Ectodermal cell (in vitro differentiated cells): ENCODE measurements at regions not wholly inside any gene's neighbourhood (a gene's known extent, or its start where the extent isn't known, plus 50 kb on each side); places are given as distances from the start of the nearest gene placed in this dataset.

ENCODE experiments used
- H3K27ac ChIP-seq: 2 replicates; pipeline ENCODE4 v1.7.0; 2013; ENCODE audit warnings: mild to moderate bottlenecking, low read depth, low read length; ENCODE audit not compliant: insufficient read depth, poor library complexity, severe bottlenecking
- H3K27me3 ChIP-seq: 2 replicates; pipeline ENCODE4 v1.7.0; 2013; ENCODE audit warnings: mild to moderate bottlenecking, low read length; ENCODE audit not compliant: insufficient read depth, control insufficient read depth, poor library complexity, severe bottlenecking
- H3K36me3 ChIP-seq: one replicate; pipeline ENCODE4 v1.7.0; 2013; ENCODE audit warnings: low read length; ENCODE audit not compliant: control insufficient read depth, insufficient read depth
- H3K4me1 ChIP-seq: one replicate; pipeline ENCODE4 v1.7.0; 2013; ENCODE audit warnings: low read length; ENCODE audit not compliant: control insufficient read depth, insufficient read depth
- H3K4me3 ChIP-seq: 2 replicates; pipeline ENCODE4 v1.7.0; 2013; ENCODE audit warnings: low read depth, low read length, control low read depth; ENCODE audit not compliant: insufficient read depth
- H3K9me3 ChIP-seq: 2 replicates; pipeline ENCODE4 v1.7.0; 2013; ENCODE audit warnings: mild to moderate bottlenecking, low read length, moderate library complexity; ENCODE audit not compliant: control insufficient read depth
- WGBS, 2 experiments: methylation state at CpG; one replicate each; pipeline ENCODE4 v1.1.7; 2013; ENCODE audit warnings: missing lambda C conversion rate in 2 of 2; 5-methylcytosine and 5-hydroxymethylcytosine counted together

DNA sequence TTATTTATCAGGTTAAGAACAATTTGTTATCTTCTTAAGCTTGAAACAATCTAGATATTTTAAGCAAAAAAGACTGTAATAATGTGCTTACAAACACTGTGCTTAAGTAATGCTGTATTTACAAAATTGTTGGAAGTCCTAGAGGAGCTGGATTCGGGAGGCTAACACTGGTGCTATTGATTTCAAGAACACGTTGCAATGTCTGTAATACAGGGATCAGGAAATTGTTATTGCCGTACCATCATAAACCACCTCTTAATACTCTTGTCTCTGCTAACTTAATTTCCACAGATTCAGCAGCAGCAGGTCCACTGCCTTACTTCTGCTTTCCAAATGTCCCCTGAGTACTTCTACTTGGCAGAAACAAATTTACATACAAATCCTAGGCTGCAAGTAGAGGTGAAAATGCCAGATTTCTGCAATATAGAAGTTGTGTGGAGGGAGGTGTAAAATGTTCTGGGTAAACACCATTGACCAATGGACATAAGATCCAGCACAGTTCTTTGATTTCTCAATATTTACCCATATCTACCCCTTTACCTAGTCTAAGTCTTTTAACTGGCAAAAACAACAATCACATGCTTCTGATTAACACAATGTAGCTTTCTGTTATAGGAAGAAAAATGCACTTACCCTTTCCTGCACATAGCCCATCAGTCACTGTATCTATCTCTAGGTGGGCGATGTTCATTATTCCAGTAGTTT lies 663.4 kb downstream of the TMTC2 start:
- no peaks in the 10 kb centered on the region for H3K9me3 ChIP-seq
- no peaks in the 10 kb centered on the region for H3K27me3 ChIP-seq
- no peak overlapping the region for H3K4me3 ChIP-seq
- H3K27ac ChIP-seq: no peak overlapping the region
- WGBS, 2 experiments: 90 to 92% methylated on average over 3 of the region's 4 CpGs
- no peaks in the 10 kb centered on the region for H3K4me1 ChIP-seq
- H3K36me3 ChIP-seq: no peaks in the 10 kb centered on the region

DNA sequence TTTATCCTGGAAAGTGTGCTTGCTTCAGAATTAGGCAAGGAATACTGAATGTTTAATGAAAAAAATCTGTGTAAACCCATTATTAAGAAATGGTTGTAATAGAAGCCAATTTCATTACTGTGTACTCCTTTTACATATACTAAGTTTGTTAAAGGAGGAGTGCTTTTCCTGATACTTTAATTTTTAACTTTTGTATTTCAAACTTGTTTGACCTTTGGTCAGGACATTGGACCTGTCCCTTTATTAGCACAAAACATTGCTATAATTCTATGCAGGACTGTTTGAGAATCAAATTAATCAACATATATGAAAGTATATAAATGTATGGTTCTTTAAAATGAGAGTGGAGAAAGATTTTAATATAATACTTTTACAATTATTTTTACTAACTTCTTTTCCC lies 659.6 kb downstream of the TMTC2 start:
- H3K4me3 ChIP-seq: no peak overlapping the region
- no peaks in the 10 kb centered on the region for H3K9me3 ChIP-seq
- H3K36me3 ChIP-seq: no peaks in the 10 kb centered on the region
- no peak overlapping the region for H3K27ac ChIP-seq
- no peaks in the 10 kb centered on the region for H3K27me3 ChIP-seq
- H3K4me1 ChIP-seq: no peaks in the 10 kb centered on the region

DNA sequence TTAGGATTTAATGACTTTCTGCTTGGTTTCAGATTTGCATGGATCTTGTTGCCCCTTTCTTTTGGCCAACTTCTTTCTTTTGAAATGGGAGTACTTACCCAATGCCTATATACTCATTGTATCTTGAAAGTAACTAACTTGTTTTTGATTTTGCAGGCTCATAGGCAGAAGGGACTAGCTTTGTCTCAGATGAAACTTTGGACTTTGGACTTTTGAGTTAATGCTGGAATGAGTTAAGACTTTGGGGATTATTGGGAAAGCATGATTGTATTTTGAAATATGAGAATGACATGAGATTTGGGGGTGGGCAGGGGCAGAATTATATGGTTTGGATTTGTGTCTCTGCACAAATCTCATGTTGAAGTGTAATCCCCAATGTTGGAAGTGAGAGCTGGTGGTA lies 657.1 kb downstream of the TMTC2 start:
- Histone ChIP-seq H3K27me3 (no peaks in the 10 kb centered on the region), H3K36me3 (no peaks in the 10 kb centered on the region), H3K27ac (no peak overlapping the region), H3K9me3 (no peaks in the 10 kb centered on the region), H3K4me3 (no peak overlapping the region), H3K4me1 (no peaks in the 10 kb centered on the region)

GRCh38 chr12:83335748-83336147 lies 649.0 kb downstream of the TMTC2 start:
- Histone ChIP-seq H3K4me3 (no peak overlapping the region), H3K27ac (no peak overlapping the region), H3K4me1 (no peaks in the 10 kb centered on the region), H3K36me3 (no peaks in the 10 kb centered on the region), H3K9me3 (no peaks in the 10 kb centered on the region), H3K27me3 (no peaks in the 10 kb centered on the region)
- 86 to 91% methylated on average over 2 of the region's 2 CpGs for WGBS, 2 experiments

- Histone ChIP-seq H3K27me3 (no peaks in the 10 kb centered on the region), H3K36me3 (no peaks in the 10 kb centered on the region), H3K27ac (no peak overlapping the region), H3K4me1 (no peaks in the 10 kb centered on the region), H3K4me3 (no peak overlapping the region), H3K9me3 (no peaks in the 10 kb centered on the region)
Observed at GRCh38 chr12:83326666-83327065, 640.0 kb downstream of the TMTC2 start.

- H3K4me1 ChIP-seq: no peaks in the 10 kb centered on the region
- H3K27me3 ChIP-seq: no peaks in the 10 kb centered on the region
- no peak overlapping the region for H3K27ac ChIP-seq
- WGBS, 2 experiments: 56 to 62% methylated on average over 1 of the region's 1 CpG
- H3K9me3 ChIP-seq: no peaks in the 10 kb centered on the region
- no peak overlapping the region for H3K4me3 ChIP-seq
- no peaks in the 10 kb centered on the region for H3K36me3 ChIP-seq
Observed at GRCh38 chr12:83323866-83324265, 637.2 kb downstream of the TMTC2 start.

DNA sequence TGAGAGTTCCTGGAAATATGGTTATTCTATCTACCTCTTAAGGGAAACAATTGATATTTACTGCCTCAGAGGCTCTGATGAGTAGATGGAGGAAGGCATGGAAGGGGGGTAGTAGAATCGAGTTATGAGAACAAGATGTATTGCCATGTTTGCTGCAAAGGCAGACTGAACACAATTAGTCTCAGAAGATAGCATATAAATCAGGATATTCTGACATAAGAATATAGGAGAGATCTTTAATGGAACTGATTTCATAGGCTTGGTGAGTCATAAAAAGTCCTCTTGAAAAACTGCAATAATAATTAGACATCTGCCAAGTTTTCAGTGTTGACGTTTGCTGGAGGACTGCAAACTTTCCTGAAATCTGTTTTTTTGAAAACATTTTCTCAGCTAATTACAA lies 636.1 kb downstream of the TMTC2 start:
- 93 to 96% methylated on average over 2 of the region's 2 CpGs for WGBS, 2 experiments

GRCh38 chr12:83321971-83322370 lies 635.3 kb downstream of the TMTC2 start:
- Histone ChIP-seq H3K9me3 (no peaks in the 10 kb centered on the region), H3K27ac (no peak overlapping the region), H3K36me3 (no peaks in the 10 kb centered on the region), H3K27me3 (no peaks in the 10 kb centered on the region), H3K4me1 (no peaks in the 10 kb centered on the region), H3K4me3 (no peak overlapping the region)
- WGBS, 2 experiments: 96 to 97% methylated on average over 2 of the region's 2 CpGs

More for the DNA sequence above, 636.1 kb downstream of the TMTC2 start:
- no peaks in the 10 kb centered on the region for H3K4me1 ChIP-seq
- H3K36me3 ChIP-seq: no peaks in the 10 kb centered on the region
- H3K9me3 ChIP-seq: no peaks in the 10 kb centered on the region
- no peaks in the 10 kb centered on the region for H3K27me3 ChIP-seq
- H3K27ac ChIP-seq: no peak overlapping the region
- H3K4me3 ChIP-seq: no peak overlapping the region

DNA sequence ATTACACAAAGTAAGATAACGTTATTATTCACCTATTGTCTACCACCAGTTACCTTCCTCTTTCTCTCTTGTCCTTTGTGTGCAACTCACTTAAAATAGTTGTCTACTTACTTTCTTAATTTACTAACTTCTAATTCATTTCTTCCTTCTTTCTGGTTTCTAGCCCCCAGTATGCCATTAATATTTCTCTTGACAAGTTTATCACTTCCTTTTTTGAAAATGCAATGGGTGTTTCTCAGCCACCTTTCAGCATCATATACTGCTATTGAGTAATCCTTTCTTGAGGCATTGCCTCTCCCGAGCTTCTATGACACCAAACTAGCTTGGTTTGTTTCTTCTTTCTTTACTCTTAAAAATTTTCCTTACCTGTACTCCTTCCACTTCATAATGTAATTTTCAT lies 633.6 kb downstream of the TMTC2 start:
- Histone ChIP-seq H3K9me3 (no peaks in the 10 kb centered on the region), H3K4me3 (no peak overlapping the region), H3K4me1 (no peaks in the 10 kb centered on the region), H3K27ac (no peak overlapping the region), H3K36me3 (no peaks in the 10 kb centered on the region), H3K27me3 (no peaks in the 10 kb centered on the region)
- WGBS, 2 experiments: 92 to 94% methylated on average over 2 of the region's 2 CpGs

DNA sequence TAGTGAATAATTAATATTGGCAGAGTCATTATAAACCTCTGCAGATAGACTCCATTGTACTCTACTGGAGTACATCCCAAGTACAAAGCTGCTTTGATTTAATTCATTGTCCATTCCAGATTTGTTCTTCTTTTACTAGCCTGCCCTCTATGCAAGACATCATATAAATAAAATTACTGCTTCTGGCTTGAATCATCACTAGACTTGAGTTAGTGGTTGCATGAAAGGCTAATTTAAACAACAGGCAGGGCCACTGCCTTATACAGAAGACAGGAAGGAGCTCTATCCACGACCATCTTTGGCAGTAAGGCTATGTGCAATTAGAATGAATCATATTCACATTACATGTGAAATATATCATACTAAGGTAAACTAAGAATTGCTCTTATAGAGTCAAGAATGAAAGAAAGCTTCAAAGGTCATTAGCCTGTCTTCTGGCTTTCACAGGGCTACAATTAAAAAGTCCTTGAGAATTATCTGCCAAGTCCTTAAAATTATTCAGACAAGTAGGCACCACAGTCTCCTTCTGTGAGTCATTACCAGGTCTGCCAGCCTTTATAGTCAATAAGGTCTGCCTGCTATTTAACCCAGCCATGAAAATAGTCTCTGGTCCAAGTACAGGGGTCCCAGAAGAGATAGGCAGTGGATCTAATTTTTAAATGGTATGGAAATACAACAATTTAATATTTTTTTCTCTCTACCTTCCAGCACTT lies 631.8 kb downstream of the TMTC2 start:
- Histone ChIP-seq H3K9me3 (no peaks in the 10 kb centered on the region), H3K36me3 (no peaks in the 10 kb centered on the region), H3K4me3 (no peak overlapping the region), H3K4me1 (no peaks in the 10 kb centered on the region), H3K27ac (no peak overlapping the region), H3K27me3 (no peaks in the 10 kb centered on the region)
- no CpG with 5 or more reads among the region's 1 CpG for WGBS, 2 experiments
